RPMI7951 (cell line): ENCODE measurements at regions not wholly inside any gene's neighbourhood (a gene's known extent, or its start where the extent isn't known, plus 50 kb on each side); places are given as distances from the start of the nearest gene placed in this dataset.

Experiments used
- DNase-seq: peaks from one replicate; pipeline ENCODE4 v3.0.0-alpha.2; 2012; ENCODE audit warnings: low read depth

GRCh38 chr4:35802644-35803043 is 441.7 kb downstream of the ARAP2 start:
- no peak for DNase-seq

- no peak for DNase-seq
Measured at GRCh38 chr4:35818520-35818919, 425.8 kb downstream of the ARAP2 start.

GRCh38 chr4:35820003-35820402 is 424.3 kb downstream of the ARAP2 start:
- no peak for DNase-seq

GRCh38 chr4:35824231-35824630 is 420.1 kb downstream of the ARAP2 start:
- DNase-seq: no peak

- no peak for DNase-seq
Measured at GRCh38 chr4:35835893-35836292, 408.4 kb downstream of the ARAP2 start.

- no peak for DNase-seq
Measured at GRCh38 chr4:35836596-35836995, 407.7 kb downstream of the ARAP2 start.

GRCh38 chr4:35867057-35867456 is 377.3 kb downstream of the ARAP2 start:
- no peak for DNase-seq

- DNase-seq: no peak
Measured at GRCh38 chr4:35872273-35872672, 372.0 kb downstream of the ARAP2 start.

- no peak for DNase-seq
Measured at GRCh38 chr4:35879479-35879878, 364.8 kb downstream of the ARAP2 start.

- no peak for DNase-seq
Measured at GRCh38 chr4:35883108-35883507, 361.2 kb downstream of the ARAP2 start.

- DNase-seq: no peak
Measured at GRCh38 chr4:35884714-35885480, 359.4 kb downstream of the ARAP2 start.

GRCh38 chr4:35897808-35898207 is 346.5 kb downstream of the ARAP2 start:
- DNase-seq: no peak

GRCh38 chr4:35900286-35901243 is 343.7 kb downstream of the ARAP2 start:
- DNase-seq: no peak

- DNase-seq: no peak
Measured at GRCh38 chr4:35912174-35912573, 332.1 kb downstream of the ARAP2 start.

GRCh38 chr4:35918491-35918977 is 325.8 kb downstream of the ARAP2 start:
- no peak for DNase-seq

GRCh38 chr4:35925806-35926205 is 318.5 kb downstream of the ARAP2 start:
- DNase-seq: no peak

GRCh38 chr4:35926788-35927187 is 317.5 kb downstream of the ARAP2 start:
- no peak for DNase-seq

- no peak for DNase-seq
Measured at GRCh38 chr4:35933901-35934300, 310.4 kb downstream of the ARAP2 start.

- DNase-seq: peak; percentile 12
Measured at GRCh38 chr4:35934320-35934981, 309.9 kb downstream of the ARAP2 start.

- no peak for DNase-seq
Measured at GRCh38 chr4:35938936-35939335, 305.4 kb downstream of the ARAP2 start.

- DNase-seq: no peak
Measured at GRCh38 chr4:35939751-35940150, 304.6 kb downstream of the ARAP2 start.

- no peak for DNase-seq
Measured at GRCh38 chr4:35942092-35942491, 302.2 kb downstream of the ARAP2 start.
